Mucosa of rectum (tissue), 2 donors: ENCODE measurements at regions not wholly inside any gene's neighbourhood (a gene's known extent, or its start where the extent isn't known, plus 50 kb on each side); places are given as distances from the start of the nearest gene placed in this dataset.
"Not testable (repeated sequence)": the region's sequence is repeated elsewhere in the genome, so short reads cannot be mapped to it uniquely, and the experiment has no call there.

Experiments used
- H3K27ac ChIP-seq, 2 donors: one replicate each; pipeline ENCODE4 v1.7.0; 2013; ENCODE audit warnings: inconsistent platforms in 2 of 2, low read depth in 2 of 2, low read length in 2 of 2
- H3K27me3 ChIP-seq, 2 donors: one replicate each; pipeline ENCODE4 v1.7.0; 2013; ENCODE audit warnings: low read length in 2 of 2; ENCODE audit not compliant: control insufficient read depth in 2 of 2, insufficient read depth in 2 of 2
- H3K36me3 ChIP-seq, 2 donors: one replicate each; pipeline ENCODE4 v1.7.0; 2013; ENCODE audit warnings: low read length in 2 of 2; ENCODE audit not compliant: control insufficient read depth in 2 of 2, insufficient read depth in 2 of 2
- H3K4me1 ChIP-seq, 2 donors: one replicate each; pipeline ENCODE4 v1.7.0; 2013; ENCODE audit warnings: low read length in 2 of 2, mild to moderate bottlenecking in 1 of 2; ENCODE audit not compliant: control insufficient read depth in 2 of 2, insufficient read depth in 2 of 2
- H3K4me3 ChIP-seq, 2 donors: one replicate each; pipeline ENCODE4 v1.7.0; 2013; ENCODE audit warnings: low read length in 2 of 2
- H3K9ac ChIP-seq, 2 donors: one replicate each; pipeline ENCODE4 v1.7.0; 2013; ENCODE audit warnings: low read length in 2 of 2, low read depth in 1 of 2, mild to moderate bottlenecking in 1 of 2
- H3K9me3 ChIP-seq, 2 donors: one replicate each; pipeline ENCODE4 v1.7.0; 2013; ENCODE audit warnings: low read length in 2 of 2; ENCODE audit not compliant: control insufficient read depth in 2 of 2
- donor health status: healthy.
- donor health status: Normal muscosa, but diverticular disease.

- H3K9me3 ChIP-seq, H3K4me1 ChIP-seq, H3K27me3 ChIP-seq, H3K9ac ChIP-seq, H3K27ac ChIP-seq, H3K4me3 ChIP-seq: not testable (repeated sequence)
- H3K36me3 ChIP-seq: peaks cover 0 to 11% of the 10 kb centered on the region in 2 donors
These were observed 1362.0 kb downstream of the CDH12 start for GRCh38 chr5:21491182-21491581.

- not testable (repeated sequence) for H3K4me3 ChIP-seq, H3K27ac ChIP-seq, H3K9me3 ChIP-seq, H3K4me1 ChIP-seq, H3K9ac ChIP-seq, H3K27me3 ChIP-seq, H3K36me3 ChIP-seq
These were observed 1364.3 kb downstream of the CDH12 start for GRCh38 chr5:21488828-21489227.

DNA sequence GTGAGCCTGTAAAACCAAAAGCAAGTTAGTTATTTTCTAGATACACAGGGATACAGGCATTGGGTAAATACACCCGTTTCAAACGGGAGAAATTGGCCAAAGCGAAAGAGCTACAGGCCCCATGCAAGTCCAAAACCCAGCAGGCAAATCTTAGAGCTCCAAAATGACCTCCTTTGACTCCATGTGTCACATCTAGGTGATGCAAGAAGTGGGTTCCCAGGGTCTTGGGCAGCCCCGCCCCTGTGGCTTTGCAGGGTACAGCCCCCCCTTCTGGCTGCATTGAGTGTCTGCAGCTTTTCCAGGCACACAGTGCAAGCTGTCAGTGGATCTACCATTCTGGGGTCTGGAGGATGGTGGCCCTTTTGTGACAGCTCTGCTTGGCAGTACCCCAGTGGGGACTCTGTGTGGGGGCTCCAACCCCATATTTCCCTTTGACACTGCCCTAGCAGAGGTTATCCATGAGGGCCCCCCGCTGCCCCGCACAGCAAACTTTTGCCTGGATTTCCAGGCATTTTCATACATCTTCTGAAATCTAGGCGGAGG lies 1367.6 kb downstream of the CDH12 start:
- H3K4me1 ChIP-seq, H3K4me3 ChIP-seq, H3K9ac ChIP-seq, H3K27ac ChIP-seq, H3K9me3 ChIP-seq, H3K27me3 ChIP-seq: not testable (repeated sequence)
- peaks cover 0 to 14% of the 10 kb centered on the region in 2 donors for H3K36me3 ChIP-seq

GRCh38 chr5:21484498-21484889 lies 1368.7 kb downstream of the CDH12 start:
- H3K4me3 ChIP-seq, H3K4me1 ChIP-seq, H3K9me3 ChIP-seq, H3K27ac ChIP-seq, H3K27me3 ChIP-seq, H3K9ac ChIP-seq: not testable (repeated sequence)
- peaks cover 0 to 19% of the 10 kb centered on the region in 2 donors for H3K36me3 ChIP-seq

GRCh38 chr5:21483790-21484497 lies 1369.2 kb downstream of the CDH12 start:
- H3K4me3 ChIP-seq, H3K27ac ChIP-seq, H3K9me3 ChIP-seq, H3K4me1 ChIP-seq, H3K27me3 ChIP-seq, H3K9ac ChIP-seq: not testable (repeated sequence)
- peaks cover 0 to 21% of the 10 kb centered on the region in 2 donors for H3K36me3 ChIP-seq

DNA sequence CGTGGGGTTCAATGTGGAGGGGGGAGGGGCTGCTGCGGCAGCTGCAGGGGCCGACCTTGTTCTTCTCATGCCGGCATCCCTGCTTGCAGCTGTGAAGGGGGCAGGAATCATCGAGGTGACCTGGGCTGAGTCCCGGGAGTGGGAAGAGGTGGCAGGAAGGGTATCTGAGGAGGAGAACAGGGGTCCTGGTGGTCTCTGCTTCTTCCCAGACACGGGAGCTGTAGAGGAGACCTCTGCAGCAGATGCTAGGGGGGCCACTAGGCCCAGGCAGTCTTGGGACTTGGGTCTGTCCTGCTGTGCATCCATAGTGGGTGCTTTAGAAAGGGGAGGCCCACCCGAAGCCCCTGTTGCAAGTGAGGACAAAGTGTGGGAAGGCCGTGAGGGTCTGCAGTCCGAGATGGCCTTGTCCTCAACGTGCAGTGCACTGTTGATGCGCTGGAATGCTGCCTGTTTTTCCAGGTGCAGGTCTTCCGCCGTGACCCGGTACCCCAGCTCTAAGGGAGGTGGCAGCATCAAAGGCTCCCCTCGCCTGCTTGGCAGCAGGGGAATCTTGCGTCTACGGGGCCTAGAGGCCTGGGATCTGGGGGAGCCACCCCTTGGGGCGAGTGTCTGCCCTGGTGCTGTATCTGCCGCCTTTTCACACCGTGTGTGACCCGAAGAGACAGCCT lies 1370.0 kb downstream of the CDH12 start:
- H3K4me1 ChIP-seq, H3K9ac ChIP-seq, H3K27me3 ChIP-seq, H3K9me3 ChIP-seq, H3K27ac ChIP-seq, H3K4me3 ChIP-seq: not testable (repeated sequence)
- peaks cover 0 to 21% of the 10 kb centered on the region in 2 donors for H3K36me3 ChIP-seq

DNA sequence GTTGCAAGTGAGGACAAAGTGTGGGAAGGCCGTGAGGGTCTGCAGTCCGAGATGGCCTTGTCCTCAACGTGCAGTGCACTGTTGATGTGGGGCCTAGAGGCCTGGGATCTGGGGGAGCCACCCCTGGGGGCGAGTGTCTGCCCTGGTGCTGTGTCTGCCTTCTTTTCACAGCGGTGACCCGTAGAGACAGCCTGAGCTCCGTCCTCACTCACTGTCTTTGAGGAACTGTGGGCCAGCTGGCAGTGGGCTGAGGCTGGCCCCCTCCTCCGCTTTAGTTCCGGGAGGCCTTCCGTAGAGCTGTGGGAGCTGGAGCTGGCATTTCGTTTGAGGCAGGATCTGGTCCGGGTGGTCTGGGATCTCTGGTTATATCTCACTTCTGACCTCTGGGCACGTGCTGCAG lies 1370.6 kb downstream of the CDH12 start:
- H3K36me3 ChIP-seq: peaks cover 0 to 21% of the 10 kb centered on the region in 2 donors

GRCh38 chr5:21481320-21482270 lies 1371.5 kb downstream of the CDH12 start:
- H3K4me1 ChIP-seq, H3K27ac ChIP-seq, H3K4me3 ChIP-seq, H3K9me3 ChIP-seq, H3K27me3 ChIP-seq, H3K9ac ChIP-seq: not testable (repeated sequence)
- H3K36me3 ChIP-seq: peaks cover 0 to 17% of the 10 kb centered on the region in 2 donors

More for the DNA sequence above, 1370.6 kb downstream of the CDH12 start:
- not testable (repeated sequence) for H3K4me3 ChIP-seq, H3K9ac ChIP-seq, H3K4me1 ChIP-seq, H3K27me3 ChIP-seq, H3K9me3 ChIP-seq, H3K27ac ChIP-seq

DNA sequence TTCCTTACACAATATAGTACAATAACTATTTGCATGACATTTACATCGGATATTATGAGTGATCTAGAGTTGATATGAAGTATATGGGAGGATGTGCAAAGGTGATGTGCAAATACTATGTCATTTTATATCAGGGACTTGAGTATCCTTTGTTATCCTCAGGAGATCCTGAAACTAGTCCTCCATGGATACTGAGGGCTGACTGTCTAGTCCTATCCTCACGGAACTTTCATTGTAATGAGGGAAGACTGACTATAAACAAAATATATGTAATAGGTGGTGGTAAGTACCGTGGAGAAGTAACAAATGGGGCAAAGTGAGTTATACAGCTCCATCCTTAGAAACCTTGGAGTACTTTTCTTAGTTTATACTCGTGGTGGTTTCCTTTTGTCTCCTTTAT lies 1373.1 kb downstream of the CDH12 start:
- peaks cover 0 to 17% of the 10 kb centered on the region in 2 donors for H3K36me3 ChIP-seq
- not testable (repeated sequence) for H3K9ac ChIP-seq, H3K4me1 ChIP-seq, H3K27me3 ChIP-seq, H3K27ac ChIP-seq, H3K4me3 ChIP-seq, H3K9me3 ChIP-seq

- H3K4me3 ChIP-seq, H3K9ac ChIP-seq, H3K36me3 ChIP-seq, H3K4me1 ChIP-seq, H3K27me3 ChIP-seq, H3K27ac ChIP-seq, H3K9me3 ChIP-seq: not testable (repeated sequence)
These were observed 1379.2 kb downstream of the CDH12 start for GRCh38 chr5:21473981-21474380.
